ENCODE measurements at regions not wholly inside any gene's neighbourhood (a gene's known extent, or its start where the extent isn't known, plus 50 kb on each side); places are given as distances from the start of the nearest gene placed in this dataset.

GRCh38 chr4:79516114-79516513, 108.1 kb upstream of the GK2 start:
- H3K27me3 ChIP-seq (ENCODE audit: control insufficient read depth, insufficient read depth, low read length, poor library complexity, severe bottlenecking), result no peaks in the 10 kb centered on the region
- H3K4me1 ChIP-seq (ENCODE audit: control insufficient read depth, insufficient read depth, low read length), result no peaks in the 10 kb centered on the region
- Mint-ChIP-seq H3K27me3 (ENCODE audit: insufficient read depth) (no peaks in the 10 kb centered on the region), H3K4me1 (no peaks in the 10 kb centered on the region), H3K27ac (no peak overlapping the region), H3K36me3 (ENCODE audit: low read depth) (no peaks in the 10 kb centered on the region), H3K9me3 (peaks cover 3% of the 10 kb centered on the region), H3K4me3 (no peak overlapping the region)
- H3K27ac ChIP-seq (ENCODE audit: low read depth, low read length), result no peak overlapping the region
- H3K9me3 ChIP-seq (ENCODE audit: control insufficient read depth, low read length), result no peaks in the 10 kb centered on the region
- H3K4me3 ChIP-seq (ENCODE audit: low read length), result no peak overlapping the region
- no peak for TF ChIP-seq CTCF (conservative IDR thresholded peaks at IDR 0.05)
- H3K36me3 ChIP-seq (ENCODE audit: control insufficient read depth, insufficient read depth, low read length), result no peaks in the 10 kb centered on the region
- 100% methylated on average over 1 of the region's 2 CpGs; no CpG with 5 or more reads in 1 of the 2 experiments for WGBS, 2 experiments (ENCODE audit: insufficient coverage in 1 of 2, insufficient read length in 1 of 2)
- no peak for DNase-seq
- H3K9ac ChIP-seq (ENCODE audit: extremely low read depth, low read length, poor library complexity, severe bottlenecking), result no peak overlapping the region

DNA sequence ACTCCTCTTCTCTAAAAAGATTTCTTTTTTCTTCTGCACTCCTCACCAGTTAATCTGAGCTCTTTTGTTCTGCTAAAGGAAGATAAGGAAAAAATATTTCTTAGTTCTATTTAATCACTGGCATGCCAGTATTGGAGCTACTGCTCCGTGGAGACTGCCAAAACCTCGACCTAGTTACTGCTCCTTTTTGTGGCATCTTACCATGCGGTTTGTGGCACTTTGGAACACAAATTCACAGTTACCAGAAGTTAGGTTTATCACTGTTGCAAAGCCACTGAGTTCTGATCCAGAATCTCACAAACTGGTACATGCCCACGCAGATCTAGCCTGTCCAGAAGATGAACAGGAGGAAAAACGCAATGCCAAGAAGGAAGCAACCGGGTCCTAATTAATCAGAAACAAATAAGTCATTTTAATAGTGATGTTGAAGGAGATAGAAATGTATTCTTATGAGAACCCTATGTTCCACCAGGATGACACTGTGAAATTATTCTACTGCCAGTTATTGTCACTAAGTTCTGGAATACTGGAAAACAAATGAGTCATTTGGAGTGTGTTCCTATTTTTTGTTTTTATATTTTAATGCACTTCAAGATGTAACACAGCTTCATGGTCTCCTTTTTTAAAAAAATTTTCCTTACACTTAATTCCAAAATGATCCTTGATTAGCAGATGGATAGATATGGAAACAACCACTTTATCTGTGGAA, 106.7 kb upstream of the GK2 start:
- Histone ChIP-seq H3K27me3 (ENCODE audit: control insufficient read depth, insufficient read depth, low read length, poor library complexity, severe bottlenecking) (no peaks in the 10 kb centered on the region), H3K4me1 (ENCODE audit: control insufficient read depth, insufficient read depth, low read length) (no peaks in the 10 kb centered on the region), H3K27ac (ENCODE audit: low read depth, low read length) (no peak overlapping the region), H3K9ac (ENCODE audit: extremely low read depth, low read length, poor library complexity, severe bottlenecking) (no peak overlapping the region), H3K9me3 (ENCODE audit: control insufficient read depth, low read length) (no peaks in the 10 kb centered on the region), H3K4me3 (ENCODE audit: low read length) (no peak overlapping the region), H3K36me3 (ENCODE audit: control insufficient read depth, insufficient read depth, low read length) (no peaks in the 10 kb centered on the region)
- WGBS, 2 experiments (ENCODE audit: insufficient coverage in 1 of 2, insufficient read length in 1 of 2), result 93 to 96% methylated on average over 3 to 6 of the region's 6 CpGs
- Mint-ChIP-seq H3K4me3 (no peak overlapping the region), H3K36me3 (ENCODE audit: low read depth) (no peaks in the 10 kb centered on the region), H3K27me3 (ENCODE audit: insufficient read depth) (no peaks in the 10 kb centered on the region), H3K4me1 (no peaks in the 10 kb centered on the region), H3K9me3 (peaks cover 3% of the 10 kb centered on the region), H3K27ac (no peak overlapping the region)
- no peak for DNase-seq
- TF ChIP-seq CTCF (conservative IDR thresholded peaks at IDR 0.05), result no peak

DNA sequence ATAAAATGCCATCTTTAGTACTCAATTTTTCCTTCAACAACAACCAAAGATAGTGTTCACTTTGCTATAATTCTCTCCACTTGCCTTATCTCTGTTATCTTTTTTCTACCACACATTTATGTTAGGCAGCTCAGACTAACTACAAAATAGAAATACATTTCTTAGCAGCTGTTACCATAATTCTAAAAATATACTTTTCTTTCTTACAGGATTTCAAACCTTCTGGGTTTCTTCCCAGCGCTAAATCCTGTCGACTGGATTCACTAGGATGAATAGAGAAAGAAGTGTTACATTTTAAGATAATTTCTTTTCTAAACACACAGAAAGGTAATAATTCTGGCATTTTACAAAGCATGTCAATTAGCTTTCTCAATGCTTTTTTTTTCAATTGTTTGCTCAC, 105.5 kb upstream of the GK2 start:
- H3K9me3 Mint-ChIP-seq, result peaks cover 3% of the 10 kb centered on the region
- H3K9me3 ChIP-seq (ENCODE audit: control insufficient read depth, low read length), result no peaks in the 10 kb centered on the region
- no peaks in the 10 kb centered on the region for H3K27me3 Mint-ChIP-seq (ENCODE audit: insufficient read depth)
- H3K27ac ChIP-seq (ENCODE audit: low read depth, low read length), result no peak overlapping the region
- H3K4me1 ChIP-seq (ENCODE audit: control insufficient read depth, insufficient read depth, low read length), result no peaks in the 10 kb centered on the region
- no peak for DNase-seq
- no peak for TF ChIP-seq CTCF (conservative IDR thresholded peaks at IDR 0.05)
- no peaks in the 10 kb centered on the region for H3K36me3 ChIP-seq (ENCODE audit: control insufficient read depth, insufficient read depth, low read length)
- no peaks in the 10 kb centered on the region for H3K4me1 Mint-ChIP-seq
- no peak overlapping the region for H3K4me3 ChIP-seq (ENCODE audit: low read length)
- no peak overlapping the region for H3K9ac ChIP-seq (ENCODE audit: extremely low read depth, low read length, poor library complexity, severe bottlenecking)
- WGBS, 2 experiments (ENCODE audit: insufficient coverage in 1 of 2, insufficient read length in 1 of 2), result 100% methylated on average over 1 of the region's 2 CpGs; no CpG with 5 or more reads in 1 of the 2 experiments
- H3K4me3 Mint-ChIP-seq, result no peak overlapping the region
- H3K36me3 Mint-ChIP-seq (ENCODE audit: low read depth), result no peaks in the 10 kb centered on the region
- no peak overlapping the region for H3K27ac Mint-ChIP-seq
- H3K27me3 ChIP-seq (ENCODE audit: control insufficient read depth, insufficient read depth, low read length, poor library complexity, severe bottlenecking), result no peaks in the 10 kb centered on the region

Measured in endodermal cell (in vitro differentiated cells).